ENCODE measurements at regions not wholly inside any gene's neighbourhood (a gene's known extent, or its start where the extent isn't known, plus 50 kb on each side); places are given as distances from the start of the nearest gene placed in this dataset.

- Mint-ChIP-seq H3K27me3 (no peaks in the 10 kb centered on the region), H3K4me1 (ENCODE audit: unreplicated experiment) (no peaks in the 10 kb centered on the region), H3K27ac (no peak overlapping the region), H3K9me3 (no peaks in the 10 kb centered on the region), H3K4me3 (no peak overlapping the region), H3K36me3 (no peaks in the 10 kb centered on the region)
- TF ChIP-seq, protein P1, sequence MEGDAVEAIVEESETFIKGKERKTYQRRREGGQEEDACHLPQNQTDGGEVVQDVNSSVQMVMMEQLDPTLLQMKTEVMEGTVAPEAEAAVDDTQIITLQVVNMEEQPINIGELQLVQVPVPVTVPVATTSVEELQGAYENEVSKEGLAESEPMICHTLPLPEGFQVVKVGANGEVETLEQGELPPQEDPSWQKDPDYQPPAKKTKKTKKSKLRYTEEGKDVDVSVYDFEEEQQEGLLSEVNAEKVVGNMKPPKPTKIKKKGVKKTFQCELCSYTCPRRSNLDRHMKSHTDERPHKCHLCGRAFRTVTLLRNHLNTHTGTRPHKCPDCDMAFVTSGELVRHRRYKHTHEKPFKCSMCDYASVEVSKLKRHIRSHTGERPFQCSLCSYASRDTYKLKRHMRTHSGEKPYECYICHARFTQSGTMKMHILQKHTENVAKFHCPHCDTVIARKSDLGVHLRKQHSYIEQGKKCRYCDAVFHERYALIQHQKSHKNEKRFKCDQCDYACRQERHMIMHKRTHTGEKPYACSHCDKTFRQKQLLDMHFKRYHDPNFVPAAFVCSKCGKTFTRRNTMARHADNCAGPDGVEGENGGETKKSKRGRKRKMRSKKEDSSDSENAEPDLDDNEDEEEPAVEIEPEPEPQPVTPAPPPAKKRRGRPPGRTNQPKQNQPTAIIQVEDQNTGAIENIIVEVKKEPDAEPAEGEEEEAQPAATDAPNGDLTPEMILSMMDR (conservative IDR thresholded peaks at IDR 0.05) = no peak
- no peak for DNase-seq (ENCODE audit: extremely low spot score, unreplicated experiment)
Measured at GRCh38 chr2:83674050-83674449, 785.0 kb downstream of the SUCLG1 start.

DNA sequence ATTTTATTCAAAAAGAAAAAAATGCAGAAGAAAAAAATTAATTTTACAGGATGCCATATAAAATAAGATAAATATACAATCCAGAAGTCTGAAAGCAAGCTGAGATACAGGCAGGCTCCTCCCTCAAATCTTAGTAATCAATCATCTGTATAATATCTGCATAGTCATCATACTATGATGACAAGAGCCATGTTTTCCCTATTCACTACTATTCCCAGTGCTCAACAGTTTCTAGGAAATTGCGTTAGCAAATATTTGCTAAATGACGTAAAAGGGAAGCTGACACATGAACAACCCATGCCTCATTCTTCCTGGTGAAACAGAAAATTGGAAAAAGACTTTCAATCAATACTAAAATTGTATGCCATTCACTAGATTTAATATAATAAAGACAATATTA is 793.2 kb downstream of the SUCLG1 start:
- Mint-ChIP-seq H3K27me3 (no peaks in the 10 kb centered on the region), H3K9me3 (no peaks in the 10 kb centered on the region), H3K27ac (no peak overlapping the region), H3K4me3 (no peak overlapping the region), H3K4me1 (ENCODE audit: unreplicated experiment) (no peaks in the 10 kb centered on the region), H3K36me3 (no peaks in the 10 kb centered on the region)
- TF ChIP-seq, protein P1 (conservative IDR thresholded peaks at IDR 0.05) = no peak
- DNase-seq (ENCODE audit: extremely low spot score, unreplicated experiment) = no peak

DNA sequence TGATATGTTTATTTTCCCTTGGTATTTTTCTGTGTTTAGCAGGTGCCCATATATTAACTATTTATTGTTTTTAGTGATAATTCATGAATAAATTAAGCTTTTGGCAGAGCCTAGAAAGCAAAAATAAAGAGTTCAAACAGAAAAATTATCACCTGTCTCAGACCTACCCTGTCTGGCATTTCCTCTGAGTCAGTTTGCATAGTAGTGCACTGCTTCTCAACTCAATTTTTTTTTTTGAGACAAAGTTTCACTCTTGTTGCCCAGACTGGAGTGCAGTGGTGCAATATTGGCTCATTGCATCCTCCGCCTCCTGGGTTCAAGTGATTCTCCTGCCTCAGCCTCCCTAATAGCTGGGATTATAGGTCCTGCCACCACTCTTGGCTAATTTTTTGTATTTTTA is 793.9 kb downstream of the SUCLG1 start:
- Mint-ChIP-seq H3K4me1 (ENCODE audit: unreplicated experiment) (no peaks in the 10 kb centered on the region), H3K4me3 (no peak overlapping the region), H3K27ac (no peak overlapping the region), H3K9me3 (no peaks in the 10 kb centered on the region), H3K27me3 (no peaks in the 10 kb centered on the region), H3K36me3 (no peaks in the 10 kb centered on the region)
- DNase-seq (ENCODE audit: extremely low spot score, unreplicated experiment) = no peak
- TF ChIP-seq, protein P1 (conservative IDR thresholded peaks at IDR 0.05) = no peak

DNA sequence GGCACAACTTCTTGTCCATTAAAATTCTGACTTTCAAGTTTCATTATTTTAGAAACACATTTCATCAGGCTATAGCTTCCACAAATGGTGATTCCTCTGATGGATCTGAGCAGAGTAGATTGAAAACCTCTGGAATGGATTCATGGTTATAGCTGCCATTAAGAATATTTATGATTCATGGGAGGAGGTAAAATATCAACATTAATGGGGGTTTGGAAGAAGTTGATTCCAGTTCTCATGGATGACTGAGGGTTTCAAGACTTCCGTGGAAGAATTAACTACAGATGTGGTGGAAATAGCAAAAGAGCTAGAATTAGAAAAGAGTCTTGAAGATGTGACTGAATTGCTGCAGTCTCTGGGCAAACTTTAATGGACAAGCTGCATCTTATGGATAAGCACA is 797.4 kb downstream of the SUCLG1 start:
- Mint-ChIP-seq H3K27me3 (no peaks in the 10 kb centered on the region), H3K4me3 (no peak overlapping the region), H3K27ac (no peak overlapping the region), H3K9me3 (no peaks in the 10 kb centered on the region), H3K4me1 (ENCODE audit: unreplicated experiment) (no peaks in the 10 kb centered on the region), H3K36me3 (no peaks in the 10 kb centered on the region)
- TF ChIP-seq, protein P1 (conservative IDR thresholded peaks at IDR 0.05) = no peak
- DNase-seq (ENCODE audit: extremely low spot score, unreplicated experiment) = no peak

GRCh38 chr2:83654091-83654611 is 804.9 kb downstream of the SUCLG1 start:
- Mint-ChIP-seq H3K27ac (no peak overlapping the region), H3K4me3 (no peak overlapping the region), H3K9me3 (no peaks in the 10 kb centered on the region), H3K27me3 (no peaks in the 10 kb centered on the region), H3K36me3 (no peaks in the 10 kb centered on the region), H3K4me1 (ENCODE audit: unreplicated experiment) (no peaks in the 10 kb centered on the region)
- TF ChIP-seq, protein P1 (conservative IDR thresholded peaks at IDR 0.05) = no peak
- no peak for DNase-seq (ENCODE audit: extremely low spot score, unreplicated experiment)

DNA sequence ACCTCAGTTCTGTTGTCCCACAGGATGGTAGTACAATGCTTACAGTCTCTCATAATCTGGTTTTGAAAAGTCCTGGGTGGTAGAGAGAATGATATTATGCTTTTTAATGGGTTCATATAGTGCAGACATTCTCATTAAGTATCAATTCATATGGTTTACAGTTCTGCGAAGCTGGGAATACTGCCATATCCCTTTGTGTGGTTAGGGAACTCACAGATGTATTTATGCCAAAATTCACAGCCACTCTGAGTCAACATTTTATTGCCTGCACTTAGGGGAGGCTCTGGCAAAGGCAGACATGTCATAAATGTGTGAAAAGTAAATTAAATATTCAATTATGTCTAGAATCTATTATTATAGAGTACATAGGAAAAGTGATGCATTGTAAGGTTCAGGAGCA is 808.2 kb downstream of the SUCLG1 start:
- H3K4me3 Mint-ChIP-seq = no peak overlapping the region
- TF ChIP-seq, protein P1 (conservative IDR thresholded peaks at IDR 0.05) = no peak
- no peaks in the 10 kb centered on the region for H3K27me3 Mint-ChIP-seq
- H3K4me1 Mint-ChIP-seq (ENCODE audit: unreplicated experiment) = no peaks in the 10 kb centered on the region
- no peaks in the 10 kb centered on the region for H3K36me3 Mint-ChIP-seq
- DNase-seq (ENCODE audit: extremely low spot score, unreplicated experiment) = no peak
- H3K27ac Mint-ChIP-seq = no peak overlapping the region
- no peaks in the 10 kb centered on the region for H3K9me3 Mint-ChIP-seq
